Adipocyte (in vitro differentiated cells): ENCODE measurements at regions not wholly inside any gene's neighbourhood (a gene's known extent, or its start where the extent isn't known, plus 50 kb on each side); places are given as distances from the start of the nearest gene placed in this dataset.

Experiments
- DNase-seq: peaks from one replicate; pipeline ENCODE4 v3.0.0-alpha.2; 2015; ENCODE audit warnings: low read depth
- H3K27me3 ChIP-seq: replicated peaks from 2 replicates; pipeline ENCODE4 v1.7.0; 2013; ENCODE audit warnings: mild to moderate bottlenecking, low read length, moderate library complexity; ENCODE audit not compliant: control insufficient read depth, insufficient read depth
- H3K36me3 ChIP-seq: 2 replicates; pipeline ENCODE4 v1.7.0; 2013; ENCODE audit warnings: low read length, mild to moderate bottlenecking, moderate library complexity; ENCODE audit not compliant: control insufficient read depth, insufficient read depth, severe bottlenecking
- H3K4me1 ChIP-seq: 2 replicates; pipeline ENCODE4 v1.7.0; 2013; ENCODE audit warnings: mild to moderate bottlenecking, low read length, moderate library complexity; ENCODE audit not compliant: control insufficient read depth, insufficient read depth
- H3K4me3 ChIP-seq: 2 replicates; pipeline ENCODE4 v1.7.0; 2013; ENCODE audit warnings: mild to moderate bottlenecking, low read length, moderate library complexity
- H3K9ac ChIP-seq: 2 replicates; pipeline ENCODE4 v1.7.0; 2013; ENCODE audit warnings: mild to moderate bottlenecking, low read length, moderate library complexity
- H3K9me3 ChIP-seq: 2 replicates; pipeline ENCODE4 v1.7.0; 2013; ENCODE audit warnings: mild to moderate bottlenecking, low read length, moderate library complexity; ENCODE audit not compliant: control insufficient read depth

- no peak for DNase-seq
- H3K4me1 ChIP-seq, result no peaks in the 10 kb centered on the region
- H3K36me3 ChIP-seq, result no peaks in the 10 kb centered on the region
These were observed 343.6 kb downstream of the FGF9 start for GRCh38 chr13:22014469-22014868.

DNA sequence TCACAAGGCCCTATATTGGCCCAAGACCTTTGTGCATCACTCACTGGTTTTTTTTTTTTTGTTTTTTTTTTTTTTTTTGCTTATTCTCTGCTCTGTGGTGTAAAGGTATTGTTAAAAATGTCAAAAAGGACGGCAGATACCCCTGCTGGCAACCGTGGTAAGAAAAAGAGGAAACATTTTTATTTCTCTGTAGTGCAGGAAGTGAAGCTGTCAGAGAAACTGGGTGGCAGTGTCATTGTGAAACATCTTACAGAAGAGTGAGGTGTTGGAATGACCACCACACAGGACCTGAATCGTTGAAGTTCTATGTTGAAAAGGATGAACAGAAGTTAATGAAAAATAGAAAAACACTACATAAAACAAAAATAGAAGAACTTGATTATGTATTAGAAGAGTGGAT lies 346.4 kb downstream of the FGF9 start:
- Histone ChIP-seq H3K4me1 (no peaks in the 10 kb centered on the region), H3K9ac (no peak overlapping the region), H3K27me3 (no peaks in the 10 kb centered on the region), H3K9me3 (peaks cover 11% of the 10 kb centered on the region), H3K36me3 (no peaks in the 10 kb centered on the region), H3K4me3 (no peak overlapping the region)
- DNase-seq, result no peak

More at GRCh38 chr13:22014469-22014868, 343.6 kb downstream of the FGF9 start:
- no peaks in the 10 kb centered on the region for H3K27me3 ChIP-seq
- no peak overlapping the region for H3K9ac ChIP-seq
- peaks cover 11% of the 10 kb centered on the region for H3K9me3 ChIP-seq
- H3K4me3 ChIP-seq, result no peak overlapping the region

DNA sequence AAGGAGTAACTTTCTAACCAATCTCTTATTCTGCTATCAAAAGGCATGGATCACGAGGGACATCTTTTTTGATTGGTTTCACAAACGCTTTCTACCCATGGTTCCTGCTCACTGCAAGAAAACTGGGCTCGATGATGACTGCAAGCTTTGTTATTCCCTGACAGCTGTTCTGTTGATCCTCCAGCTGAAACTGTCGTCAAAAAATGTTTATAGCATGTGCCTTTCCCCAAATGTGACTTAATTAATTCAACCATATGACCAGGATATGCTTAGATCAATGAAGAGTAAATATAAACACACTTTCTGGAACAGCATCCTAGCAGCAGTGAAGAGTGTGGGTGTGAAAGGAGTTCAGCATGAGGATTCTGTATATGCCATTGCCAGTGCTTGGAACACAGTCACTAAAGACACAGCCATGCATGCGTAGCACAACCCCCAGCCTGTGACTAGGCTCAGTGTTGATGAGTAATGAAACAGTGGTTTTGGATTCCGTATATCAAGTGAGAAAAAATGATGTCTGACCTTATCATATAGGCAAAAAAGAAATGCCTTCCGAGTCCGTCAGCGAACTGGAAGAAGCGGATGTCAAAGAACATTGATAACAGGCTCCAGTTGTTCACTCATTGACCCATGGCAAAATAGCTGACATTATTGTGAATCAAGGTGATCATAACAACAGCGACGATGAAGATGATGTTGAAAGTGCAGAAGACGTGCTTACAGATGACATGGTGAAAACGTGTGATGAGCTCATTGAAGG lies 347.4 kb downstream of the FGF9 start:
- DNase-seq, result no peak
- Histone ChIP-seq H3K9ac (no peak overlapping the region), H3K9me3 (peaks cover 11% of the 10 kb centered on the region), H3K4me3 (no peak overlapping the region), H3K27me3 (no peaks in the 10 kb centered on the region), H3K4me1 (no peaks in the 10 kb centered on the region), H3K36me3 (no peaks in the 10 kb centered on the region)

DNA sequence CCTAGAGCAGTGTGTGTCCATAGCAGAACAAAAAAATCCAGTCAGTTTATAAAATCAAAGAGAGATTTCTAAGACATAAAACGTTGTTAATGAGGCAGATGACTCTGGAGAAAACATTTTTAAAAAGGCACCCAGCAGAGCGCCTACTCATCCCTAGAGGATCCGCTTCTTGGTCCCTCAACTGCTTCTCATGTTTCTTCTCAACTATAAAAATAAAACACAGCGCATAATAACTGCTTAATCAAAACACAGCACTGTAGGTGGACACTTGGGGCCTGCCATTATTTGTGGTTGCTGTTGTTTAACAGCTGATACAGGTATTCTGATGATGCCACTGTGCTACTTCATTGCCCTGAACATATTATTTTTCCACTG lies 347.9 kb downstream of the FGF9 start:
- H3K36me3 ChIP-seq, result no peaks in the 10 kb centered on the region
- H3K9me3 ChIP-seq, result peaks cover 11% of the 10 kb centered on the region
- no peaks in the 10 kb centered on the region for H3K27me3 ChIP-seq
- H3K4me1 ChIP-seq, result no peaks in the 10 kb centered on the region
- H3K9ac ChIP-seq, result no peak overlapping the region
- no peak for DNase-seq
- H3K4me3 ChIP-seq, result no peak overlapping the region

DNA sequence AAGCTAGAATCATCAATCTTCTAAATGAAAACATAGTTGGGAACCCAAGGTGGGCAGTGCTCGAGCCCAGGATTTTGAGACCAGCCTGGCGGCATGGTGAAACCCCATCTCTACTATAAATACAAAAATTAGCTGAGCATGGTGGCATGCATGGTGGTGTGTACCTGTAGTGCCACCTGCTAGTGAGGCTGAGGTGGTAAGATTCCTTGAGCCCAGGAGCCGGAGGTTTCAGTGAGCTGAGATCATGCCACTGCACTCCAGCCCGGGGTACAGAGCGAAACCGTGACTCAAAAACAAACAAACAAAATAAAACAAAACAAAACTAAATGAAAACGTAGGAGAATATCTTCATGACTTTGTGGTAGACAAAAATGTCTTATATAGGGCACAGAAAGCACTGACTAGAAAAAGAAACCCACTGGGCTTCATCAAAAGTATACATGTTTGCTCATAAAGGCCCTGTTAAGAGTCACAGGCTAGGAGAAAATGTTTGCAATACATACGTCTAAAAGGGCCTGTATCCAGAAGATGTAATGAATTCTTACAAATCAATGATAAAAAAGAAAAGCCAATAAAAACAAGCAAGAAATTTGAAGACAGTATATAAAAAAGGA lies 353.6 kb downstream of the FGF9 start:
- DNase-seq, result no peak
- Histone ChIP-seq H3K27me3 (no peaks in the 10 kb centered on the region), H3K36me3 (no peaks in the 10 kb centered on the region), H3K4me1 (no peaks in the 10 kb centered on the region), H3K9ac (no peak overlapping the region), H3K4me3 (no peak overlapping the region), H3K9me3 (no peaks in the 10 kb centered on the region)

- H3K9me3 ChIP-seq, result no peaks in the 10 kb centered on the region
- H3K9ac ChIP-seq, result no peak overlapping the region
- no peaks in the 10 kb centered on the region for H3K36me3 ChIP-seq
- DNase-seq, result no peak
- H3K4me3 ChIP-seq, result no peak overlapping the region
- H3K27me3 ChIP-seq, result no peaks in the 10 kb centered on the region
- no peaks in the 10 kb centered on the region for H3K4me1 ChIP-seq
These were observed 356.7 kb downstream of the FGF9 start for GRCh38 chr13:22027566-22027965.

DNA sequence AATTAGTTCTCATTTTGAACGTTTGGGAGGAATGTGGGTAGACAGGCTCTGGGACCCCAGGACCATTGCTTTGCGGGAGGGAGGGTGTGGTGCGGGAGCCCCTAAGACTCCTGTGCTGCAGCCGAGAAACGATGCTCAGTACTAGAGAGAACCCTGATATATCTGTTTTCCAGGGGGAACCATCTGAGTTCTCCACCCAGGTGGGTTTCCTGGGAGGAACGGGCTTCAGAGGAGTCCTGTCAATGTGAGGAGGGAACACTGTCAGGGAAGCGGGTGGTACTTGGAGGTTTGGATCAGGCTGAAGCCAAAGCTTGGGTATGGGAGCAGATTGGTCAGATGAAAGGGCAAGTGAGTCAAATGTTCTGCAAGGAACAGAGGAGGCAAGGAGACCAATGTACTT lies 358.0 kb downstream of the FGF9 start:
- DNase-seq, result no peak
- H3K4me1 ChIP-seq, result no peaks in the 10 kb centered on the region
- no peaks in the 10 kb centered on the region for H3K27me3 ChIP-seq
- H3K9me3 ChIP-seq, result no peaks in the 10 kb centered on the region
- no peaks in the 10 kb centered on the region for H3K36me3 ChIP-seq
- H3K9ac ChIP-seq, result no peak overlapping the region
- H3K4me3 ChIP-seq, result no peak overlapping the region

DNA sequence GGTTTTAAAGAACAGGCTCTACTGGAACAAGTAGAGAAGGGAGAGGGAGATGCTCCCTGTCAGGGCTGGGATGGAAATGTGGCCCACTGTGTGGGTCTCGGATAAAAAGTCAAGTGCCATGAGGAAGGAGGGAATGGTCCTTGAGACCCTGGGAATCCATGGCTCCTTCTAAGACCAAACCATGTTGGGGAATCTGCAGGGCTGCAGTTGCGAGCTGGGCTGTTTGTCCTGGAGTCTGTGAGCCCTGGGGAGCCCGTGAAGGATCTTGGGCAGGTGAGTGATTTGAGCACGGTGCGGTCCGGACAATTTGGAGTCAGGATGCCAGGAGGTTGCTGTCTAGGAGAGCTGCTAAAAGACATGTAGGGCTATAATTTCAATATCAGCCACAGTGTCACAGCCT lies 359.4 kb downstream of the FGF9 start:
- Histone ChIP-seq H3K36me3 (no peaks in the 10 kb centered on the region), H3K27me3 (no peaks in the 10 kb centered on the region), H3K9ac (no peak overlapping the region), H3K9me3 (no peaks in the 10 kb centered on the region), H3K4me1 (no peaks in the 10 kb centered on the region), H3K4me3 (no peak overlapping the region)
- DNase-seq, result no peak

GRCh38 chr13:22031702-22032286 lies 360.9 kb downstream of the FGF9 start:
- H3K9me3 ChIP-seq, result no peaks in the 10 kb centered on the region
- no peak overlapping the region for H3K9ac ChIP-seq
- no peaks in the 10 kb centered on the region for H3K4me1 ChIP-seq
- no peak for DNase-seq
- no peaks in the 10 kb centered on the region for H3K36me3 ChIP-seq
- no peaks in the 10 kb centered on the region for H3K27me3 ChIP-seq
- no peak overlapping the region for H3K4me3 ChIP-seq

DNA sequence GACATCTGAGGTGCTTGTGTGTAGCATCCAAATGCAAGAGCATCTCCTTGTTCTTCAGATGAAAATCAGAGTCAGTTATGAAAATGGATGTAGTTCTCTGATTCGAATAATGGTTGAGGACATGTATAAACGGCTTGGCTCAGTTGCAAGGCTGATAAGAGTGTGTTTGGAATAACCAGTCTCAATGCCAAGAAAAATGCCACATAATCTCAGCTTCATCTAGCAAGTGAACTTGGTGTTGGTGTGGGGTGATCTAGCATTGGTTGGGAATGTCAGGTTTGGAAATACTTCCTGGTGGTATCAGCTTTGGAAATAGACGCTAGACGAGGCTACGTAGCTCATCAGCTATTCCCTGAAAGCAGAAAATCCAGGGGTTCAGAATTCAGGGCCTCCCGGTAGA lies 362.0 kb downstream of the FGF9 start:
- DNase-seq, result no peak
- no peaks in the 10 kb centered on the region for H3K27me3 ChIP-seq
- H3K4me3 ChIP-seq, result no peak overlapping the region
- H3K4me1 ChIP-seq, result no peaks in the 10 kb centered on the region
- no peaks in the 10 kb centered on the region for H3K9me3 ChIP-seq
- H3K9ac ChIP-seq, result no peak overlapping the region
- H3K36me3 ChIP-seq, result no peaks in the 10 kb centered on the region

GRCh38 chr13:22039961-22040360 lies 369.1 kb downstream of the FGF9 start:
- no peaks in the 10 kb centered on the region for H3K9me3 ChIP-seq
- H3K36me3 ChIP-seq, result no peaks in the 10 kb centered on the region
- no peak for DNase-seq
- H3K4me1 ChIP-seq, result no peaks in the 10 kb centered on the region
- no peak overlapping the region for H3K9ac ChIP-seq
- no peaks in the 10 kb centered on the region for H3K27me3 ChIP-seq
- H3K4me3 ChIP-seq, result no peak overlapping the region
